COR-L47 (cell line): ENCODE measurements at regions not wholly inside any gene's neighbourhood (a gene's known extent, or its start where the extent isn't known, plus 50 kb on each side); places are given as distances from the start of the nearest gene placed in this dataset.

Source experiments
- DNase-seq: peaks from one replicate; lab custom pipeline; 2025; lab: John Stamatoyannopoulos, UW

DNA sequence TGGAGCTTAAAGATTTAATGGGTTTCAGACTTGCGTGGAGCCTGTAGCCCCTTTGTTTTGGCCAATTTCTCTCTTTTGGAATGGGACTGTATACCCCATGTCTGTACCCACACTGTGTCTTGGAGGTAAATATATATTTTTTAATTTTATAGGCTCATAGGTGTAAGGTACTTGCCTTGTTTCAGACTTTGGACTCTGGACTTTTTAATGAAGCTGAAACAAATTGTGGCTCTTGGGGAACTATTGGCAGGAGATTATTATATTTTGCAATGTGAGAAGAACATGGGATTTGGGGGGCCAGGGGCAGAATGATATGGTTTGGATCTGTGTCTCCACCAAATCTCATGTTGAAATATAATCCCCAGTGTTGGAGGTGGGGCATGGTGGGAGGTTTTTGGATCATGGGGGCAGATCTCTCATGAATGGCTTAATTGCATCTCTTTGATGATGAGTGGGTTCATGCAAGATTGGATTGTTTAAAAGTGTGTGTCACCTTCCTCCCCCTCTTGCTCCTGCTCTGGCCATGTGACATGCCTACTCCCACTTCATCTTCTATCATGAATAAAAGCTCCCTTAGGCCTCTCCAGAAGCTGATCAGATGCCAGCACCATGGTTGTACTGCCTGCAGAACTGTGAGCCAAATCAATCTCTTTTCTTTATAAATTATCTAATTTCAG lies 74.1 kb upstream of the ARHGAP20 start:
- DNase-seq: no peak

DNA sequence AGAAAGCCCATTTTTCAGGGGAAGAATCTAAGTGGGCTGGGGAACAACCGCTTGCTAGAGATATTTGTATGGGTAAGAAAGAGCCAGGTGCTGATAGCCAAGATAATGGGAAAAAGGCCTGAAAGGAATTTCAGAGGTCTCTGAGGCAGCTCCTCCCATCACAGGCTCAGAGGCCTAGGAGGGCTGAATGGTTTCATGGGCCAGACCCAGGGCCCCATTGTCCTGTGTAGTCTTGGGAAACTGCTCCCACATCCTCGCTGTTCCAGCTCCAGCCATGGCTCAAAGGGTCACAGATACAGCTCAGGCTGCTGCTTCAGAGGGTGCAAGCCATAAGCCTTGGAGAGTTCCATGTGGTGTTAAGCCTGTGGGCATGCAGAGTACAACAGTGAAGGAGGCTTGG lies 73.2 kb upstream of the ARHGAP20 start:
- DNase-seq: no peak

DNA sequence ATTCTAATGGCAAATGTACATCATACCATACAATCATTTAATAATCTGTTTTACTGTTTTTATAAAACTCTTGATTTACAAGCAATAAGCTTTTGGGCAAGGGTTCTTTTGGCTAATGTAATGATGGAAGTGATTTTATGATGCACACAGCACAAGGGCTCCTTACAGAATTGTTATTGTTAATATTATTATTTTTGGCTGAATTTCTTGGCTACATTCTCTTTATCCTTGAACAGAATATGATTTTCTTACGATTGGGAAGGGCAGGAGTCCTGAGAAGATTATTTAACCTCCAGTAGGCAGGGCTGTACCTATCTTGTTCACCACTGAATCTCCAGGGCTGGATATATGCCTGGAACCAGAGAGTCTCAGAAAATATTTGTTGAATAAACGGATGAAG lies 70.4 kb upstream of the ARHGAP20 start:
- DNase-seq: no peak

DNA sequence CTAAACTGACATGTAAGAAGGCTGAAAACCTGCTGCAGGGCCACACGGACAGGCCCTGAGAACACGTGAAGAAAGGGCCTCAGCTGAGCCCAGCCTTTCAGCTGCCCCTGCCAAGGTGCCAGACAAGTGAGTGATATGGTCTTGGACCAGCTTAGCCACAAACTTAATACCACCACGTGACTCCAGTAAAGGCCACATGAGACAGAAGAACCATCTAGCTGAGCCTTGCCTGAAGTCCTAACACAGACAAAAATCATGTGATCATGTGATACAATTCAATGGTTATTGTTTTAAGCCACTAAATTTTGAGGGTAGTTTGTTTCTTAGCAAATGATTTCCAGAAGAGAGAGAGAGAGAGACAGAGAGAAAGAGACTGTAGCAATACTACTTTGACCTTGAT lies 66.9 kb upstream of the ARHGAP20 start:
- DNase-seq: no peak

DNA sequence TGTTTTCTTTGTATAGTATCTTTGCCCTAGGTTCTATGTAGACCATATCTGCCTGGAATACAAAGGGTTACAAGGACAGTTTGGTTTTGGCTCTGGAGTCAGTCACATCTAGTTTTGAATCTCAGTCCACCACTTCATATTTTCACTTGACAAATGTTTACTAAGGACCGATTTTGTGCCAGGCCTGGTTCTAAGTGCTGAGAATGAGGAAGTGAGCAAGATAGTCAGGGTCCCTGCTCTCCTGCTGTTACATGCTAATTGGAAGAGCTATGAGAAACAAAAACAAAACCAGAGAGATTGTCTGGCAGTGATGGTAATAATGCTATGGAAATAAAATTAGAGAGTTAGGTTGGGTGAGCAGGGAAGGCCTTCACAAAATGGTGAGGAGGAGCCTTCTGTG lies 66.1 kb upstream of the ARHGAP20 start:
- DNase-seq: no peak

DNA sequence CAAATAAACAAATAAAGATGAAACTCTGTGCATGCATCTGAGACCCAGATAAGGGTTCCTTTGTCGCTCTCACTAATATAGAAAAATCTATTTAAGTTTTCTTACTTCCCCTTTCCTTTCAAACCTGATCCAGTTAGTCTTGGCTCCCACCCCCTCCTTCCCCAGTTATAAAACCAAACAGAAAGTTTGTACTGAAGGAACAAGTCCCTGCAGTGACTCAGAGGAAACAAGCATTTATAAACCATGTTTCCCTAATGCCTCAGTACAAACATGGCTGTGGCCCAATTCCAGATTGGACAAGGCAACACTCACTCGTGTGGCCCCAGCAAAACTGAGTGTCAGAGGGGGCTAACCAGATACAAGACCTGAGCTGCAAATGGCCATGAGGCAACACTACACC lies 65.5 kb upstream of the ARHGAP20 start:
- DNase-seq: no peak

DNA sequence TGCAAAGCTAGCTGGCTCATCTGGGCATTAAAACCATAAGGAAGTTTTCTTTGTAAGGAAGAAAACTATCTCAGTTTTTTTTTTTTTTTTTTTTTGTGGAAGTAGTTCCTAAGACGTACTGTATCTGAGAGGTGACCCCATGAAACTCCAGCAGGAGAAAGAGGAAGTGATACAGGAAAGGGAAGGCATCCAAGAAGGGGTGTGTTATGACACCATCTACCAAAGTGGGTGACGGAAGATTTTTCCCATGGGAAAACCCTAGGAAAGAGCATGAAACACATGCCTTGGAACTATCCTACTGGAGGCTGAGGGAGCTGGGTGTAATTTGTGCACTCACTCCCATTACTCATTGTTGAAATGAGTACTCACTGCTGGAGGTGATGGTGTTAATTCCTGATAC lies 63.8 kb upstream of the ARHGAP20 start:
- DNase-seq: no peak

DNA sequence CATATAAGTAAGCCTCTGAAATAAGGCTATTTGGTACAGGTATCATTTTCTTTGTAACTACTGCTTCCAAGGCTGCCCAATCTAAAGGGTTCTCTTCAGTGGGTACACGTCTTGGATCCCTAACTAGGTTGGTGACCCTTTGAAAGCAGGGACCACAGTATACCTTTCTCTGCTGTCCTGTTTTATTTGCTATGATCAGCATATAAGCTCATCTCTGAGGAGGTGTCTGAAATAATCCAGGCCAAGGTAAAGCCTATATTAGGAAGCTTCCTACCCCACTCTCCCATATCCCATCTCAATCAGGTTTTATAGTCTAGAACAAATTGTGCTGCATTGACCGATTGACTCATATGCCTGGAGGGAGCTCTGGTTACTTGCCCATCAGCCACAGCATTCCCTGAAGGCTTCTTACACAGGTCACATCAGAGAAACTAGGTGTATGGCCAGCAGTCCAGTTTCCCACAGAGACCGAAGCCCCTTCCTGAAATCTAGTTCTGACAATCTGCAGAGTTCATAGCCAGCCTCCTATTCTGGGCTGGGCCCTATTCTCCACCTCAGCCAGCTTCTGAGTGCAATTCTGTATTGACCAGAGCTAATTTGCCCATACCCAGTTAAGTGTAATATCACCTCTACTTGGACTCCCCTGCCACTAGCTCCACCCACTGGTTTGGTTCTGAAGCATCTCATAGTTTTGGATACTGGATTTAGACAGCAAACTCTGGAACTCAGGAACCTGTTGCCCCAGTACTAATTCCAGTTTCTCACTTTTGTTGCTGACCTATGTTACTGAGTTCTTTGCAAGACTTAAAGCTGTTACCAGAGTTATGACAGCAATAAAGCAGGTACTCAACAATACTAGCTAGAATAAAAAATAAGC lies 62.1 kb upstream of the ARHGAP20 start:
- no peak for DNase-seq

DNA sequence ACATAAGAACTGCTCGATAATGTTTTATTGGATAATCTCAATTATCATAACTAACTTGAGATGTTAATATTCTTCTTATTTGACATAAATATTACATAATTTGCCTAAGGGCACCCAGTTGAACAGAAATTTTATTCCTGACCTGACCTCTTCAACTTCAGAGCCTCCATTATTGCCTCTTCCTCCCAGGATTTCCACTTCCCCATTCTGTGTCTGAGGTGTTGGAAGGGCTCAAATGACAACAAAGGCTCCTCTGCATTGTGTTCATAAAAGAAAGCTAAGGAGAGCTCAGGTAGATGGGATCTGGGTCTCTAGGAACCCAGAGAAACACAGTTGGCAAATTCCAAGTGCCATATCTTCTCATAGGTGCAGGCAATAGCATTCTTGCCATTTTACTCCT lies 61.2 kb upstream of the ARHGAP20 start:
- no peak for DNase-seq

DNA sequence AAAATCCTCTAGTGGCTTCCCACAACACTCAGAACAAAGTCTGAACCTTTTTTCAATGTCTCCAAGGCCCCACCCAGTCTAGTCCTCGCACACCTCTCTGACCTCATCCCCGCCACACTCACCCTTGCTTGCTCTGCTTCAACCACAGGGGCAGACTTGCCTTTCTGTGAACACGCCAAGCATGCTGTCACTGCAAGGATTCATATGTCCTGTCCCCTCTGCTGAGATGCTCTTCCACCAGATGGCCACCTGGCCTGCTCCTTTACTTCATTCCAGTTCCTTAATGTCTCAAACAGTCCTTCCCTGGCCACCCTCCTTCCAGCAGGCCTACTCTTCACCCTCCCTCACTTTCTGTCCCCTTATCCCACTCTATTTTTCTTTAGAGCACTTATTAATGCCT lies 60.6 kb upstream of the ARHGAP20 start:
- DNase-seq: no peak

DNA sequence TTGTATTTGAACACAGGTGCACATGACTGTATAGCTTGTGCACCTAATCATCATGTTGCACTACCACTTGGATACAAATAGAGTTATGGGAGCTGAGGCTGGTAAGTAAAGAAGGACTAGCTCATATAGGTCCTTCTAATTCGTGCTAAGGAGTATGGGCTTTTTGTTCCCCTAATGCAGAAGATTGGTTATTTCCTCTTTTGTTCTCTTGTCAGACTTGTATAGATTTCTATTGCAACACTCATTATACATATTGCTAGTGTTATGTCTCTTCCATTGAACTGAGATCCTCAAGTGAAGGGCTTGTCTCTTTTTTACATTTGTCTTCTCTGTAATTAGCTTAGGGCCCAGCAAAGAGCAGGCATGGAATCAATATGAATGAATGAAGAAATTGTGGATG lies 54.1 kb upstream of the ARHGAP20 start:
- DNase-seq: no peak

DNA sequence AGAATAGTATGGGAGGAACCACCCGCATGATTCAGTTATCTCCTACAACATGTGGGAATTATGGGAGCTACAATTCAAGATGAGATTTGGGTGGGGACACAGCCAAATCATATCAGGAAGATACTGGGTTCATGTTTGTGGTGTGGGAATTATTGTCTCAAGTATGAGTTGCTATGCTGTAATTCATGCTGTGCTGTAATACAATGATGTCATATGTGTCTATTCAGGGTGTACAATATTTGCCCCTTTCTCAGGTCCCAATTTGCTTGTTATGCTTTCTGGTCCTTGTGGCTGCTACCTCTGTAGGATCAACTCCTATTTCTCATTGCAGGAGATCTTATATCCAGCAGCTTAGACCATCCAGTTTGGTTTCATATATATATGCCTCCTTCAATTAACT lies 52.2 kb upstream of the ARHGAP20 start:
- DNase-seq: no peak

DNA sequence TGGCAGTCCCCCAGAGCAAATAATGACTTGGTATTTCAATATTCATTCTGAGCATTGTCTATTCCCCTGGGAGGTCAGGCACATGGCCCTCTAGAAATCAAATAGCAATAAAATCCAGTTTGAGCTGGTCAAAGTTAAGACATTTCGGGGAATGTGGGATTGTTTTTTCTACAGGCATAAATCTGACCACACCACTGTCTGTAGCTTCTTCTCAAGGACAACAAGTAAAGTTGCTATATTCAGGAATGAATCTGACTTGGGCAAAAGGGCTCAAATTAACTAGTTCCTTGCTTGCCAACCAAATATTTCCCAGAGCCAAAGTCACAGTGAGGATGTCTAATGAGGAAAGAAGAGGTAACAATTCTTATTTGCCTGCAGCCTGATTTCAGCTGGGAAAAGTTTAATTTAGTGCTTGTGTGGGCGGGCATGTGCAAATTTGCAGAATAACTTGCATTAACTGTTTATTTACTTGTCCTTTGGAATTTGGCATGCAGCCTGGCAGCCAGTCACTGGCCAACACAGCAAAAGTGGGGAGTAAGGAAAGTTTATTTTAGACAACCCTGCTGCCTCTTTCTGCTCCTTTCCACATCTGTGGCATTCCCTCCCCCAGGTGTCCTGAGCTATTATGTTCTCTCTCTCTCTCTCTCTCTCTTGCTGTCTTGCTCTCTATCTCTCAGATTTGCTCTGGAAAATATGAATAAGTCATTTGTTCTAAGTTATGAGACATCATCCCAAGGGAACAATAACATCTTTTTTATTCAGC lies 51.2 kb upstream of the ARHGAP20 start:
- DNase-seq: peak; percentile 6

DNA sequence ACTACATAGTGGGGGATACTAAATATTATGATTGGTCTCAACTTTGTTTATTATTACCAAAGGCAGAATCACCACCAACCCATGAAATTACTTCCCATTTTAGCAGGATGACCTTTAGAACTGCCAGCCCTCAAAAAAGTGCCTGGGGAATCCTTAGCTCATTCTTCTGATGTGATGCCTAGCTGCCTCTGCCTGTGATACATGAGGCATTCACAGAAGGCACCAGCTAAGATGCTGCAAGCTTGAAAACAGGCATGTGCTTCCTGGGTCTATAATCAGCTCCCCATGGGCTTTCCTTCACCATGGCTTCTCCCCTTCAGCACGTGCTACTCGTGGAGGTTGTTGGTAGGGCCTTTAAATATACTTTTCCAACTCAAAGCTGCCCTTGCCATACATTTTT lies 50.4 kb upstream of the ARHGAP20 start:
- DNase-seq: no peak
